Dermis blood vessel endothelial cell (primary cell): ENCODE measurements at regions not wholly inside any gene's neighbourhood (a gene's known extent, or its start where the extent isn't known, plus 50 kb on each side); places are given as distances from the start of the nearest gene placed in this dataset.
A peak's percentile ranks its signal among the peaks of the same experiment; 100 is the strongest.
"Not testable (repeated sequence)": the region's sequence is repeated elsewhere in the genome, so short reads cannot be mapped to it uniquely, and the experiment has no call there.

Experiments
- DNase-seq: peaks from one replicate; pipeline ENCODE4 v3.0.0; 2010

DNA sequence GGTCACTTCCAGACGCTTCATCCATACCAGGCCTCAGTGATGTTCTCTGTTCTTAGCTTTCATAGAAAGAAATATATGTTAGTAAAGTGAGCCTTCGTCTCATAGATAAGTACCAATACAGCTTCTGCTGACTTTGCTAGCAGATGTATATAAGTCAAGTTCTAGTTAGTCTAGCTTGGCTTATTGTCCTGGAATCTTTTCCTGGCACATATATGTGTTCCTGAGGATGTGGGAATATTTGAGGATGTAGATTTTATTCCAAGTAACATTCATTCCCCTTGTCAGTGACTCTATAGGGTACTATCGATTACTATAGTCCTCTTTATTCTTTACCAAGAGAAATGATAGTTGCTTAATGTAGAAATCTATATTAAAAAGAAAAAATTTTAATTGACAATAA, 135.2 kb upstream of the FAM9C start:
- DNase-seq, result no peak

DNA sequence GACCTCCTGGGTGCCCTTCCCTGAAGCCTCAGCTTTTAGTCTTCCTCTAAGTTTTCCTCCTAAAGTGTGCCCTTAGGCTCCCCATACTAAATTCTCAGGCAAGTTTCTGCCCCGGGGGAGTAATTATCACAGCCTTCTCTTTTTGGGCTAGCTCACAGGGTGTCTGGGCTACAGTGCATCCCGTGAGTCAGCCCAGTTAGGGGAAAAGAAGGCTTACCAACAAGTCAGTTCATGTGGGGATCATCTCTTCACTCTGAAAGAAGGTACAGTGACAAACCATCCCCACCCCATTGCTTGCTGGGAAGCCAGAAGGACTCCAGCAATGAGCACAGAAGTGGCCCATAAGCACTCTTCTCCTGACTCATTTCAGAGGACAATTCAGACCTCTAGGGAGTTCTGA, 134.7 kb upstream of the FAM9C start:
- no peak for DNase-seq

DNA sequence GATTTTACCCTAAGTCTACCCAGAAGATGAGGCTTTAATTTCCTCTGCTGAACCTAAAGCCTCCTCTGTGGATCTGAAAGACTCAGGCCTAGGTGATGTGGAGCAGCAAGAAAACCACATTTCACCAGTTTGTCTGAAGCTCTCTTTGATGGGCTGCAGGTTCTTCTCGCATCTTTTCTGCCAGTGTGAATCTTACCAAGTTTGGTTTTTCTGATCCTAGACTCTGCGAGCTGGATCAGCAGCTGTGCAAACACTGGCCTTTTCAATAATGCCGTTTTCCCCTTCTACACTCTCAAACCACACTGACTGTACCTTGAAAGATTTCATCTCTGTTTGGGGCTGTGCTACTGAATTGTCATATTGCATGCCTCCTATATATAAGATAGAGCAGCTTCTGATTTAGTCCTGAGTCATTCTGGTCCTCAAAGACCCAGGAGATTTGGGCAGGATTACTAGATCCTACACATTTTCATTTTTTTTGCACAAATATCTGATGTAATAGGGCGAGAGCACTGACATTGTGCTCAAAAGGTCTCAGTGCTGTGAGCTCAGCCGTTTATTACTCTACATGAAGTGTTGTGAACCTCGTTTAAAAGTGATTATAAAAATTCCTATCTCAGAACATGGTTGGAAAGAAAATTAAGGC, 133.6 kb upstream of the FAM9C start:
- DNase-seq, result no peak

DNA sequence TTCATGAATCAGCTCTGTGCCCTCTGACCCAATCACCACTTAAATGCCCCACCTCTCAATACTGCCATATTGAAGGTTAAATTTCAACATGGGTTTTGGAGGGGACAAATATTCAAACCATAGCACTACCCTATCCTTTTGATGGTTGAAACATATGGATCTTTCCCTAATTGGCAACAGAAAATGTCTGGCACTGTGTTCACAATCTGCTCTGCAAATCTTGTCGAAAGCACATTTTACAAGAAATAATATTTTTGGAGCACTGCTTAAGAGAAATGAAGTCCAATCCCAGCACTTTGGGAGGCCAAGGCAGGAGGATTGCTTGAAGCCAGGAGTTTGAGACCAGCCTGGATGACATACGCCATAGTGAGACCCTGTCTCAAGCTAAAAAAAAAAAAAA, 130.6 kb upstream of the FAM9C start:
- no peak for DNase-seq

DNA sequence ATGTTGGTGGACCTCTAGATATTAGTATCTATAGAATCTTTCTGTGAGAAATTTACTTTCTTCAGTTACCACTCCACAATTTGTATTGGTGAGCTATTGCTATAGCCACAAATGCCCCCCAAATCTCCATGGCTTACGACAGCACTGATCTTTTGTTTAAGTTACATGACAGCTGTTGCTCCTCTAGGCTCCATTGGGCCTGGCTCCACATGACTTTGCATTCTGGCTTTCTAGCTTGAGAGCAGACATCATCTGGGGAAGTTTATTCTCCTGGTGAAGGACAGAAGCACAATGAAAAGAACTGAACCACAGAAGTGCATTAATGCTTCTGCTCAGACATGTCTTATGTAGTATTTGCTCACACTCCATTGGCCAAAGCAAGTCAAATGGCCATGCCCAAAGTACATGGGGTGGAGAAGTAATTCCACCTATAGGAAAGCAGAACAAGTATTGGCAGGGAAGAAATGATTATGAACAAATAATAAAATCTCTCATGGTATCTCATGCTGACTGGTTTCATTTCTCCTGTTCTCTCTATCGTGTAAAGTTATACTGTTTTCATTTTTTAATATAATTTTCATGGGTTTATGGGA, 126.6 kb upstream of the FAM9C start:
- DNase-seq, result no peak

DNA sequence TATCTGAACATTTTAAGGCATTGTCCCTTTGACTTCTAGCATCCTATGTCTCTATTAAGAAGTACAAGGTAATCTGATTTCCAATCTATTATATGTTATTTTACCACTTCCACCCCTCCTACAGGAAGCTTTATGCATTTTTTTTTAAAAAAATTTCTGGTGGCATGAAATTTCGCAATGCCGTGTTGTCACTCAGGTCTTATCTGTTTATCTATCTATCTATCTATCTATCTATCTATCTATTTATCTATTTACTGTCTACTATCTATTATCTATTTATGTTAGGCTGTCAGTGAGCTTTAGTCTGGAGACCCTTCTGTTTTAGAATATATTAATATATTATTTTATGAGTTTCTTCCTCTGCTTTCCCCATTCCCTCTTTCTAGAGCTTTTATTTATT, 125.3 kb upstream of the FAM9C start:
- no peak for DNase-seq

DNA sequence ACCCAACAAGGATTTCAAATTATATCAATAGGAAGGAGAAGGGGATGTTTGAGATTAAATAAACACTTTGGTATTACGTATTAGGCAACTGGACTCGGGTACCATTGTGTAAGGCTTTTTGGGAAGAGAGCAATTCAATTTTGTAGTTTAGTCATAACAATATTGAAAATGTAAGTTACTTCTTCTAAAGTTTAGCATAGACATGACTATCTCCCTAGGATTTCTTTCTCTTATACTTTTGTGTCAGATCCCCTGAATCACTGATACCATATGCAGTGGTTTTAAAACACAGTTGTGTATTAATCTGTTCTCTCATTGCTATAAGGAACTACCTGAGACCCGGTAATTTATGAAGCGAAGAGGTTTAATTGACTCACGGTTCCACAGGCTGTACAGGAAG, 123.8 kb upstream of the FAM9C start:
- no peak for DNase-seq

DNA sequence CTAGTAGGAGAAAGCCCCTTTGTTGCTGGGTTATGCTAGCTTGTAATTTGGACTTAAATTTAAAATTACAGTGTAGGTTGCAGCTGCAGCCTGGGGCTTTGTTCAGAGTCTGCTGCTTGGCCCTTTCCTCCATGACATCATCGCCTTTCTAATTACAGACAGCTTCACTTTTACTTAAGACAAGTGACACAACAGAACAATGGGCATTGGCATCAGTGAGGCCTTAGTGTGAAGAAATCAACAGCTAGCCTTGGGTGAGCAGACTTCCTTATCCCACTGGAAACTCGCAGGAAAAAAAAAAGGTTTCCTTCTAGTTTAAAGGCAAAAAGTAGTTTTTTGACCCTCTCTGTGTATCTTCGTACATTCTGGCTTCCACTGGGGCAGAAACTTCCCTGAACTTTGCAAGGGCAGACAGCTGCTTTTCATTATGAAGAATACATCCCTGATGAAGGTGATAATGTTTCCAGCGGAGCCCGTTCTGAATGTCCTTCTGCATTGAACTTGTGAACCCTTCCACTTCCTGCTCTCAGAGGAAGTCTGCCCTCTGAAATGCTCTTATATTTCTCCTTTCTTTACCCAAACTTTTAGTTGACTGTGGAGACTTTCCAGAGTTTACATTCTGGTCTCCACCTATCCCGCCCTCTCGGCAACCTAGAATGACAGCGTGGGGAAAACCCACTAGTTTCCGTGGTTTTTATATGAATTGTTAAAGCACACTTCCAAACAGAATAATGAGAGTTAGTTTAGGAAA, 123.2 kb upstream of the FAM9C start:
- DNase-seq, result peak; percentile 91

DNA sequence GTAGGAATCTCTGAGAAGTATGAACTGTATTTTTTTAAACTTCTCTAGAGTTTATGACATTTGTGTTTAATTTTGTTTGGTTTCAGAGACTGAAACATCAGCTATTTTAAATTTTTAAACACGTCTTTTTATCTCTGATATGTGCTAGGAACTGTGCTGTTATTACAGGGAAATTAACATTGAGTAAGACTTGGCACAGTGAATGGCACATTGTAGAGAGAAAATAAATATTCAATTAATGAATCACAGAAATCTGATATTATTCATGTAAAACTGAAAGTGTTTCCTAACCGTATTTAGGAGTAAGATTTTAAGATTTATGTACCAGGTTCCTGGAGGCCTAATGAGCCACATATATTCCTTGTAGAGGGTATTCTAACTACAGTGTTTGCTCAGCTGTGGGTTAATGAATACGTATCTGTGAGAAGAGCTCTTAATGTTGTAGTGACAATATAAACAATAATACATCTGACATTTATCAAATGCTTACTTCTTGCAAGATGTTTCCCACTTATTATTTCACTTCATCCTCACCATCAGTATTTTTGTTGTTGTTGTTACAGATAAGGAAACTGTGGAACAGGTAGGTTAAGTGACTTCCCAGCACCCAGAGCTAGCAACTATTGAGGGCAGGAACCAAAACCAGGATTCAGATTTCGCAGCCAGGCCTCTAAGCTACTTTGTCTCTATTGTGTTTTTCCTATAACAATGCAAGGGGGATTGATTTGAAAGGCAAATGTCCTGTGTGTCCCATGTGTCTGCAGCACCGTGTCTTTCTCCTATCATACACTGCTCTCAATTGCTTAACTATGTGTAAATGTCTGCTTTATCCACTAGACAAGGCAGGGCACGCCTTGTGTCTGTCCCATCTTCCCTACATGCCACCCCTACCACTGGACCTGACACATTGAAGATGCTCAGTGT, 121.1 kb upstream of the FAM9C start:
- DNase-seq, result no peak

DNA sequence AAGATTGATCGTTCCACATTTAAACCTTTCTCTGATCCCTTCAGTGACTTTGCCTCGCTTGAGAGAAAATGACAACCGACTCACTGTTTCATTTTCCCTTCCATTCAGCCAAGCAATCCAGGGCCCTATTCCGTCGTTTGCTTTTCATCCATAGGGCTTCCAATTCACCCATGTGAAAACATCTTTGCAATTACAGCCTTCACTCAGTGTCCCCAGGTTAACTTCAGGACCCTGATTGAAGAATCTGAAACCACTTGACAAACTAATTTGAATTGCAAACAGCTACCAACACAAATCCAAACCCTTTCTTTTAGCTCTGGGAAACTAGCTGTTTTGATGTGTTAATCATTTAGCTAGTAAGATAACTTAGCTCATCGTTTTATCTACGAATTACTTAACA, 120.2 kb upstream of the FAM9C start:
- DNase-seq, result no peak

DNA sequence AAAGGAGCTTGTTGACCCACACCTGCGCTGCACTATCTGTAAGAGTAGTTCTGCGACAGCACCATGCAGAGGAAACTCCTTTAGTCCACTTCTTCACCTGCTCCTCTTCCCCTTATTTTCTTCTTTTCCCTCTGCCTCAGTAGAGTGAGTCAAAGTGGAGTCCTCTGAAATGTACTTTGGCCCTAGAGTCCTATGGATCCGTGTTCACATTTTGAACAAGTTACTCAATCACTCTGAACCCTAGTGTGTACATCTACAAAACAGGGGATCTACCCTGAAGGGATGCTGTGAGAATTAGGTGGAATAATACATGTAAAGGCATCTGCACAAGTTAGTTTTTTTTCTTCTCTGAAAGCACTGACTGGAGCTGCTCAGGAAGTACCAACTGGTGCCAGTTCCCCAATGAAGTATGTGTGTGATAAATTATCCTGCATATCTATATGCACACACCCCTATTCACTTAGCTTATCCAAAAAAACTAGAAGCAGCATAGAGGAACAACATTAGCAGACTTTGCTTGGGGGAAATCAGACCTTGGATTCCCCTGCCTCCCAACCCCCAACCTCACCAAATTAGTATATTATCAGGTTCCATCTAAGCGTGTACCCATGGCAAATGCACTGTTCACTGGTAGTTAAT, 118.5 kb upstream of the FAM9C start:
- DNase-seq, result no peak

DNA sequence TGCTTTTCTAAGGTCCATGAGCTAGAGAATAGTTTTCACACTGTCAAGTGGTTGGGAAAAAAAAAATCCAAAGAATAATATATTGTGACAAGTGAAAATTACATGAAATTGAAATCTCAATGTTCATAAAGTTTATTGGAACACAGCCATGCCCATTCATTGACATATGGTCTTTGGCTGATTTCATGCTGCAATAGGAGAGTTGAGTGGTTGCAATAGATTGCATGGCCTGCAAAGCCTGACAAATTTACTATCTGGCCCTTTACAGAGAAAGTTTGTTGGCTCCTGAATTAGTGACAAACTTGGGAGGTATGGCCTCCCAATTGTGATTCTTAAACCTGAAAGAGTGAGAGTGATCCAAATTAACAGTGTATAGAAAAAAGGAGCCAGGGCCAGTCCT, 115.5 kb upstream of the FAM9C start:
- DNase-seq, result no peak

DNA sequence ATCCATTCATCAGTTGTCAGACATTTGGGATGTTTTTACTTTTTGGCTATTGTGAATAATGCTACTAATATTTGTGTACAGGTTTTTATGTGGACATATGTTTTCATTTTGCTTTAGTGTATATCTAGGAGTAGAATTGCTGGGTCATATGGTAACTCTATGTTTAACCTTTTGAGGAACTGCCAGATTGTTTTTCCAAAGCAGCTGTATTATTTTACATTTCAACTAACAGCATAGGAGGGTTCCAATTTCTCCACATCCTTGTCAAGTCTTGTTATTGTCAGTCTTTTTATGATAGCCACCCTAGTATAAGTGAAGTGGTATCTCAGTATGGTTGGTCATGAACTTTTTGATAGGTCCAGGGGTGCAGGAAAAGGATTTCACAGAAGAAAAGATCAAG, 114.5 kb upstream of the FAM9C start:
- DNase-seq, result no peak

DNA sequence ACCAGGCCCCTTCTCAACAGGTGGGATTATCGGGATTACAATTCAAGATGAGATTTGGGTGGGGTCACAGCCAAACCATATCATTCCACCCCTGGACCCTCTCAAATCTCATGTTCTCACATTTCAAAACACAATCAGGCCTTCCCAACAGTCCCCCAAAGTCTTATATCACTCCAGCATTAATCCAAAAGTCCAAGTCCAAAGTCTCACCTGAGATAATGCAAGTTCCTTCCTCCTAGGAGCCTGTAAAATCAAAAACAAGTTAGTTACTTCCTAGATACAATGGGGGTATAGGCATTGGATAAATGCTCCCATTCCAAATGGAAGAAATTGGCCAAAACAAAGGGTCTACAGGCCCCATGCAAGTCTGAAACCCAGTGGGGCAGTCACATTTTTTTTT, 111.1 kb upstream of the FAM9C start:
- DNase-seq, result not testable (repeated sequence)

DNA sequence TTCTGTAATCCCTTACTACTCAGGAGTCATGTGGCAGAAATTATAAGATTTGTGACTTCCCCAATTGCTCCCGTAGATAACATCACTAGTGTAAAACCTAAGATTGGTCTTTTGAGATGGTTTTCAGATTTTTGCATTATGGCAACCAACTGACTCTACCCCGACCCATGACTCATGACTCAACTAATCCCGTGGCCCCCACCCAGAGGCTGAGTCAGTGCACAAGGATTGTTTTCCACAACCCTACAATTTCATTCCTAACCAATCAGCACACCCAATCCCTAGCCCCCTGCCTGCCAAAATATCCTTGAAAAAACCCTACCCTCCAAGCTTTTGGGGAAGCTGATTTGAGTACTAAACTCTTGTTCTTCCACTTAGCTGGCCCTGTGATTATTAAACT, 109.4 kb upstream of the FAM9C start:
- DNase-seq, result no peak

DNA sequence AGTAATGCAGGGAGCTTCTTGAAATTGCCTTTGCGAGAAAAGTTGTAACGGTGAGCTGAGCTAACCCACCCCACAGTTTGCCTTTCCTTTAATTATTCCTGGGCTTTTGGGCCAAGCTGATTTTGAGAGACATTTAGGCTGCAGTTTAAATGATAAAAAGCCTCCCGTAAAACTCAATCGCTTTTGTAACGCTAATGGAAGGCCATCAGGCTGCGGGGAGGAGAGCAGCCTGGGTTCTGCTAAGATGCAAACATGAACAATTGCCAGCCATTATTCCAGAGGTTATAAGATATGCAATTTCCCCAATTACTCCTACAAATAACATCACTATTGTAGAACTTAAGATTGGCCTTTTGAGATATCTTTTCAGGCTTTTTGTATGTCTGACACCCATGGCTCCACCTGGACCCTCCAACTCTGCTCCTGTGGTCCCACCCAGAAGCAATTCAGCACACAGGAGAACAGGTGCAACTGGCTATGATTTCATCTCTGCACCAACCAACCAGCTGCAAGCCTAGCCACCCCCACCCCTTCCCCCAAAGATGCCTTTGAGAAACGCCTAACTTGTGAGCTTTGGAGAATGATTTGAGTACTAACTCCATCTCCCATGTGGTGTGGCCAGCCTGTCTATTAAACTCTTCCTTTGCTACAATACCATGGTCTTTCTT, 108.2 kb upstream of the FAM9C start:
- no peak for DNase-seq

DNA sequence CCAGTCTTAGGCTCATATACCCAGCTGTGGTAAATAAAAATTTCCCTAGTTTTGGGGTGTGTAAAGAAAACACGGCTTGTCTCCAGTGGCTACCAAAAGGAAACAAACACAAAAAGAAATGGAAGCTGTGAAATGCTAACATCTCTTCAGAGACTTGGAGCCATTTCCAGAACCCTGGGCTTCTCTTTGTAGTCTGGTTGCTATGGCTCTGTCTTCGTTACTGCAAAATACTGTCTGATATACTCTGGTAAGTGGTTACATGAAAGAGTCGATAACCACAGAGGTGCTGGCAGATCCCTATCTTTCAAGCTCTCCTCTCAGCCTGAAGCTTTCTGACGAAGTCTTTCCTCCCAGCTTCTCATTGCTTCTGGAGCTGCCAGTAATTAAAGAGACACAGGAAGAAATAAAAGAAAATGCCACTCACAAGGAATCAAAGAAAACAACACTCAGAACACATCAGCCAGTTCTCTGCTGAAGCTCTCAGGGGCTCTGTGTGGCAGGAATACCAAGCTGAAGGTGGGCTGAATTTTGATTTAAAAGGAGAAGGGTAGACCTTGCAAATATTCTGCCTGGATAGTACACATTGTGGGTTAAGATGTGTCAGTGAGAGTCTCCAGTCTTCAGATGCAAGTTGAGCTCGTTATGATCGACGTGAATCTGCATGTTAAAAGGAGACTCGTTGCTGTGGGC, 107.6 kb upstream of the FAM9C start:
- peak; percentile 49 for DNase-seq

DNA sequence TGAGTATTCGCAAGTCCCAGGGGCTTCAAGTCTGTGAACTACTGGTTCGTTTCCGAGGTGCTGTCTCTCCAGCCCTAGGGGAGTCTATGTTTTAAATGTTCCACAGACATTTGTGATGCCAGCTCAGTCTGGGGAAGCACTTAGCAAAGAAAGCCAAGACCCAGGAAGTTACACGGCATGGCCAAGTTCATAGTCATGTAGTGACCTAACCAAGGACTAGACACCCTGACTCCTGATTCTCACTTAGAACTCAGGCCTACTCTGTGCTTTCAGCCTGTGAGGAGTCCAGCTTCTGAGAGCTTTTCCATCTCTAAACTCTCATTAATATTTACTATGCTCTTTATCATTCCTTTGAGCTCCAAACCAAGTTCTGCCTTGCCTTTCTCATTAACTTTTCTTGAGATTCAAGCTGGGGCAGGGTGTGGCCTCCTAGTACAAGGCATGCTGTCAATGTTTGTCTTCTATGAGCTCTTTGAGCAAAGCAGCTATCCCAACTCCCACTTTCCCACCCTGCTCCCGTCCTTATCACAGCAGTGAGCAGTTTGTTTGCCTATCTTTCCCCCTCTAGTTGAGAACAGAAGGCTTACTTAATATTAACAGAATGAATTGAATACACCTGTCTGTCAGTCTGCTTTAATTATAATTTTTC, 105.4 kb upstream of the FAM9C start:
- no peak for DNase-seq

DNA sequence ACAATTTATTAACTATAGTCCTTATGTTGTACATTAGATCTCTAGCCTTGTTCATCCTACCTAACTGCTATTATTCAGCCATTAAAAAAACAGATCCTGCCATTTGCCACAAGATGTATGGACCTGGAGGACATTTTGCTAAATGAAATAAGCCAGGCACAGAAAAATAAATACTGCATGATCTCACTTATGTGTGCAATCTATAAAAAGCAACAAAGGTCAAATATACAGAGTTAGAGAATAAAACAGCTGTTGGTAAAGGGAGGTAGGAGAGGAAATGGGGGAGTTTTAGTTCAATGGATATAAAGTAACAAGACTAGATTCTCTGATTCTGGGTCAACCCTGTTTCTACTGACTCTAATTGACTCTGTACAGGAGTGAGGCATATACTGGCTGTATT, 103.3 kb upstream of the FAM9C start:
- DNase-seq, result no peak

DNA sequence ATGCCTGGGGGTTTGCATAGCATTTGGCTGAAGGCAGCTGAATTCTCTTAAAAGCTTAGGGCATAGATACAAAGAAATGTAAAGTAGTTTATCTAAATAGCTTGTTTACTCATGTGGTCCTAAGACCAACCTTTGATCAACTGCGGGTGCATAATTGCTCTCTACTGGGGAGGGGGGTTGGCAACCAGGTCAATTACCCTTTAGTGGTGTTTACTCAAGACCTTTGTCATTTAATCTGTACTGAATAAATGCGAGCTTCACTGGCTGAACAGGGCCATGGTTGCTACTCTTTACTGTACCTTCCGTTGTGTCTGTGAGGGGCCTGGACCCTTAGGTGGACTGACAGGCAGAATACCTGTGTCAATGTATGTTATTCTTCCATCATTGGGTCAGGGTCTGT, 102.7 kb upstream of the FAM9C start:
- DNase-seq, result no peak
